OCI-LY1 (cell line): ENCODE measurements at regions not wholly inside any gene's neighbourhood (a gene's known extent, or its start where the extent isn't known, plus 50 kb on each side); places are given as distances from the start of the nearest gene placed in this dataset.

ENCODE experiments used
- H2AFZ ChIP-seq: fragments of 200-600 bp; sonication (generic), shearing (Covaris generic); 2 replicates; pipeline ENCODE4 v1.6.0; 2014; ENCODE audit warnings: antibody characterized with exemption, mild to moderate bottlenecking, low read length
- H3F3A ChIP-seq: fragments of 200-600 bp; sonication (generic), shearing (Covaris generic); 2 replicates; pipeline ENCODE4 v1.6.0; 2014; ENCODE audit warnings: mild to moderate bottlenecking, antibody characterized with exemption, low read length, moderate library complexity; ENCODE audit not compliant: insufficient read depth
- H3K27ac ChIP-seq: fragments of 200-600 bp; sonication (generic); 2 replicates; pipeline ENCODE4 v1.5.1; 2014; ENCODE audit warnings: low read length, mixed run types, mild to moderate bottlenecking, low read depth; ENCODE audit not compliant: poor library complexity, severe bottlenecking
- H3K27me3 ChIP-seq: fragments of 200-600 bp; sonication (generic); 2 replicates; pipeline ENCODE4 v1.6.0; 2014; ENCODE audit warnings: antibody characterized with exemption, mild to moderate bottlenecking, low read length, moderate library complexity; ENCODE audit not compliant: insufficient read depth
- H3K36me3 ChIP-seq: fragments of 200-600 bp; sonication (generic); 2 replicates; pipeline ENCODE4 v1.6.1; 2014; ENCODE audit warnings: mild to moderate bottlenecking, antibody characterized with exemption, low read length, moderate library complexity, mixed read lengths; ENCODE audit not compliant: insufficient read depth
- H3K4me1 ChIP-seq: fragments of 200-600 bp; sonication (generic); 2 replicates; pipeline ENCODE4 v1.5.1; 2014; ENCODE audit warnings: mild to moderate bottlenecking, low read length, moderate library complexity; ENCODE audit not compliant: insufficient read depth, severe bottlenecking
- H3K4me2 ChIP-seq: fragments of 200-600 bp; sonication (generic), shearing (Covaris generic); 2 replicates; pipeline ENCODE4 v1.6.1; 2014; ENCODE audit warnings: low read length
- H3K4me3 ChIP-seq: fragments of 200-600 bp; sonication (generic); 2 replicates; pipeline ENCODE4 v1.5.1; 2014; ENCODE audit warnings: low read length, low read depth, mild to moderate bottlenecking, mixed read lengths; ENCODE audit not compliant: poor library complexity, severe bottlenecking
- H3K79me2 ChIP-seq: fragments of 200-600 bp; shearing (Covaris generic); 2 replicates; pipeline ENCODE4 v1.6.1; 2016; ENCODE audit warnings: mixed run types, low read length, mixed read lengths; ENCODE audit not compliant: insufficient read depth
- H3K9ac ChIP-seq: fragments of 200-600 bp; sonication (generic), shearing (Covaris generic); 2 replicates; pipeline ENCODE4 v1.6.1; 2014; ENCODE audit warnings: mild to moderate bottlenecking, low read length, mixed read lengths
- H3K9me2 ChIP-seq: fragments of 200-600 bp; sonication (generic), shearing (Covaris generic); 2 replicates; pipeline ENCODE4 v1.6.1; 2014; ENCODE audit warnings: low read depth, mild to moderate bottlenecking, low read length, mixed read lengths
- H3K9me3 ChIP-seq: fragments of 200-600 bp; shearing (Covaris generic); 2 replicates; pipeline ENCODE4 v1.6.1; 2014; ENCODE audit warnings: low read length, mixed read lengths
- H4K20me1 ChIP-seq: fragments of 200-600 bp; sonication (generic), shearing (Covaris generic); 2 replicates; pipeline ENCODE4 v1.6.0; 2016; ENCODE audit warnings: mild to moderate bottlenecking, low read length; ENCODE audit not compliant: insufficient read depth
- CTCF ChIP-seq: fragments of 200-600 bp; sonication (generic), shearing (Covaris generic); IDR thresholded peaks from 2 replicates; pipeline ENCODE4 v1.5.1; 2017; ENCODE audit warnings: mild to moderate bottlenecking, antibody characterized with exemption, low read length, moderate library complexity, mixed read lengths
- EZH2 ChIP-seq: fragments of 200-600 bp; sonication (generic), shearing (Covaris generic); IDR thresholded peaks from 2 replicates; pipeline ENCODE4 v1.8.0; 2017; ENCODE audit warnings: borderline replicate concordance, mixed run types, mild to moderate bottlenecking, antibody characterized with exemption, low read length, moderate library complexity, mixed read lengths

GRCh38 chr18:77777163-77777562 is 527.5 kb downstream of the GALR1 start:
- no peaks in the 10 kb centered on the region for H3K9me3 ChIP-seq
- H3K27ac ChIP-seq: no peak overlapping the region
- H3K4me1 ChIP-seq: no peaks in the 10 kb centered on the region
- no peak overlapping the region for H3K9ac ChIP-seq
- H4K20me1 ChIP-seq: no peaks in the 10 kb centered on the region
- H2AFZ ChIP-seq: no peak overlapping the region
- H3K9me2 ChIP-seq: no peaks in the 10 kb centered on the region
- H3K27me3 ChIP-seq: no peaks in the 10 kb centered on the region
- H3F3A ChIP-seq: no peaks in the 10 kb centered on the region
- no peak overlapping the region for H3K4me2 ChIP-seq
- H3K4me3 ChIP-seq: no peak overlapping the region
- H3K36me3 ChIP-seq: no peaks in the 10 kb centered on the region
- no peaks in the 10 kb centered on the region for H3K79me2 ChIP-seq
- TF ChIP-seq EZH2 (no peak), CTCF (no peak)

DNA sequence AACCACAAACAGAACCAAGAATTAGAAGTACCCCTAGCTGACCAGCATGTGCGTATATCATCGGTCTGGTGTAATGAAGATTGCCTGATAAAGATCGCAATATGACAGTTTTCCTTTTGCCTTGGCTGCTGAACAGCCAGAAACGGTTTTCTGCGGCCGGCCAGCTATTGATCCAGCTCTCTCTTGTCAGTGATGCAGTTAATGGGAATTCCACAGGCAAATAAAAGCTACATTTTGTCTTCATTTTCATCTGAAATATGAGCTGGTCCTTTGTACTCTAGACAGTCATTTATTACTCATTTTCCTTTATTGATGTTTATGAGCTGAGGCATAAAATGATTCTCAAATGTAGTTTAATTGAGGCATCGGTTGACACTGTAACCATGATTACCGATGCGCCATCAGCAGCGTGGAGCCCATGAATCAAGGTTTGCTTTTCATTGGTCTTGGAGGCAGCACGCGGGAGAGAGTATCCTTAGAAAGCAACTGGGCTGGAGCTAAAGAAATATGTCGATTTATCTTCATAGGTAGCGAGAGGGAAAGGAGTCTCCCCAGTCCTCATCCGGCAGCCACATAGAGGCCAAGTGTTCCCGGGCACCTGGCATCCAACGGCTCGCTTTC is 535.2 kb downstream of the GALR1 start:
- Histone ChIP-seq H3K9me2 (no peaks in the 10 kb centered on the region), H3F3A (no peaks in the 10 kb centered on the region), H2AFZ (no peak overlapping the region), H3K9ac (no peak overlapping the region), H3K4me3 (no peak overlapping the region), H3K4me2 (no peak overlapping the region), H3K4me1 (no peaks in the 10 kb centered on the region), H3K36me3 (no peaks in the 10 kb centered on the region), H4K20me1 (no peaks in the 10 kb centered on the region), H3K27me3 (no peaks in the 10 kb centered on the region), H3K9me3 (no peaks in the 10 kb centered on the region), H3K27ac (no peak overlapping the region), H3K79me2 (no peaks in the 10 kb centered on the region)
- no peak for TF ChIP-seq EZH2

DNA sequence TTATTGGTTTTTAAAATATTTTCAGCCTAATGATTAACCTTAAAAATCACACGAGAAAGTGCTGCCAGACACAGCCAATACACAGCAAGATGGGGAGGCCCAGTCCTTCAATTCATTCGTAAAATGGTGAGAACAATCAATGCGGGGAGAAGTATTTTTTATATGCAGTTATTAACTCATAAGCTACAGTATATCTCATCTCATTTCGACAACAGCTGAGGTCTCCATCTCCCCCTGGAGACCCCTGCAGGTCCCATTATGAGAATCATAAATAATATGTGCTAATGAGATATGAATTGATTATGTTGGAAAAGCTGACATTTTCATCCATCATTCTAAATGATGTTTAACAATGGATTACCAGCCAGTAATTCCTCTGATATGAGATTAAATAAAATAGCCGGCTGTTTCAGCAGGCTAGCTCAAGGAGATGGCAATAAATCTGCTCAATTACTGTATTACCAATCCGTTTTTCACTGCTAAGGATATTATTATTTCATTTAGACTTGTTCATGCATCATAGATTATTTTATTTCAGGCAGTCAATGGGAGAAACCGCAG is 535.8 kb downstream of the GALR1 start:
- TF ChIP-seq EZH2 (no peak), CTCF (no peak)
- Histone ChIP-seq H3F3A (no peaks in the 10 kb centered on the region), H3K27me3 (no peaks in the 10 kb centered on the region), H3K9me2 (no peaks in the 10 kb centered on the region), H3K4me2 (no peak overlapping the region), H3K27ac (no peak overlapping the region), H3K9me3 (no peaks in the 10 kb centered on the region), H3K4me3 (no peak overlapping the region), H3K9ac (no peak overlapping the region), H4K20me1 (no peaks in the 10 kb centered on the region), H3K36me3 (no peaks in the 10 kb centered on the region), H3K79me2 (no peaks in the 10 kb centered on the region), H3K4me1 (no peaks in the 10 kb centered on the region), H2AFZ (no peak overlapping the region)

- no peaks in the 10 kb centered on the region for H3K9me3 ChIP-seq
- H3K27me3 ChIP-seq: no peaks in the 10 kb centered on the region
- no peaks in the 10 kb centered on the region for H3K9me2 ChIP-seq
- no peaks in the 10 kb centered on the region for H3K4me1 ChIP-seq
- no peak overlapping the region for H2AFZ ChIP-seq
- TF ChIP-seq EZH2 (no peak), CTCF (no peak)
- H3K27ac ChIP-seq: no peak overlapping the region
- H3K79me2 ChIP-seq: no peaks in the 10 kb centered on the region
- no peaks in the 10 kb centered on the region for H3F3A ChIP-seq
- H4K20me1 ChIP-seq: no peaks in the 10 kb centered on the region
- H3K4me2 ChIP-seq: no peak overlapping the region
- no peak overlapping the region for H3K4me3 ChIP-seq
- H3K36me3 ChIP-seq: no peaks in the 10 kb centered on the region
- no peak overlapping the region for H3K9ac ChIP-seq
Observed at GRCh38 chr18:77803024-77803423, 553.4 kb downstream of the GALR1 start.
